ENCODE measurements at regions not wholly inside any gene's neighbourhood (a gene's known extent, or its start where the extent isn't known, plus 50 kb on each side); places are given as distances from the start of the nearest gene placed in this dataset.

DNA sequence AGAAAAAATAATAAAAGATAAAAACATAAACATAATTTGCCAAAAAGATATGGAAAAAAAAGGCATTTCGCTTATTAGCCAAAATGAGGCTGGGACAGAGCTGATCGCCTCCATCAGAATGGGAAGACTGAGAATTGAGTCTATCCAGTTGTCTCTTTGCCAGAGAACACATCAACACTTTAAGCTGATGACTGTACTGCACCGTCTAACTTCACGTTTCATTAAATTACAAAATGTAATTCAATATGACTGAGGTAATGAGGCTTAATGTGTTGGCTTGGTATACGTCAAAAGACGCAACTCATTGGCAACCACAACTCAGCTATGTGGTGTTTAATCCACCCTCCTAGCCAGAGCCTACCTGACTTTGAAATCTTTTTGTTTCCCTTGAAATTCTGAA lies 462.7 kb upstream of the CD180 start:
- no peaks in the 10 kb centered on the region for H3K9me3 ChIP-seq
- no peaks in the 10 kb centered on the region for H3K4me1 ChIP-seq
- H3K27me3 ChIP-seq: no peaks in the 10 kb centered on the region
- H3K27ac ChIP-seq: no peak overlapping the region
- H3K4me3 ChIP-seq: no peak overlapping the region
- no peak for DNase-seq (ENCODE audit: low spot score)
- no peaks in the 10 kb centered on the region for H3K36me3 ChIP-seq
- TF ChIP-seq, protein P1, sequence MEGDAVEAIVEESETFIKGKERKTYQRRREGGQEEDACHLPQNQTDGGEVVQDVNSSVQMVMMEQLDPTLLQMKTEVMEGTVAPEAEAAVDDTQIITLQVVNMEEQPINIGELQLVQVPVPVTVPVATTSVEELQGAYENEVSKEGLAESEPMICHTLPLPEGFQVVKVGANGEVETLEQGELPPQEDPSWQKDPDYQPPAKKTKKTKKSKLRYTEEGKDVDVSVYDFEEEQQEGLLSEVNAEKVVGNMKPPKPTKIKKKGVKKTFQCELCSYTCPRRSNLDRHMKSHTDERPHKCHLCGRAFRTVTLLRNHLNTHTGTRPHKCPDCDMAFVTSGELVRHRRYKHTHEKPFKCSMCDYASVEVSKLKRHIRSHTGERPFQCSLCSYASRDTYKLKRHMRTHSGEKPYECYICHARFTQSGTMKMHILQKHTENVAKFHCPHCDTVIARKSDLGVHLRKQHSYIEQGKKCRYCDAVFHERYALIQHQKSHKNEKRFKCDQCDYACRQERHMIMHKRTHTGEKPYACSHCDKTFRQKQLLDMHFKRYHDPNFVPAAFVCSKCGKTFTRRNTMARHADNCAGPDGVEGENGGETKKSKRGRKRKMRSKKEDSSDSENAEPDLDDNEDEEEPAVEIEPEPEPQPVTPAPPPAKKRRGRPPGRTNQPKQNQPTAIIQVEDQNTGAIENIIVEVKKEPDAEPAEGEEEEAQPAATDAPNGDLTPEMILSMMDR (IDR thresholded peaks at IDR 0.05): no peak

DNA sequence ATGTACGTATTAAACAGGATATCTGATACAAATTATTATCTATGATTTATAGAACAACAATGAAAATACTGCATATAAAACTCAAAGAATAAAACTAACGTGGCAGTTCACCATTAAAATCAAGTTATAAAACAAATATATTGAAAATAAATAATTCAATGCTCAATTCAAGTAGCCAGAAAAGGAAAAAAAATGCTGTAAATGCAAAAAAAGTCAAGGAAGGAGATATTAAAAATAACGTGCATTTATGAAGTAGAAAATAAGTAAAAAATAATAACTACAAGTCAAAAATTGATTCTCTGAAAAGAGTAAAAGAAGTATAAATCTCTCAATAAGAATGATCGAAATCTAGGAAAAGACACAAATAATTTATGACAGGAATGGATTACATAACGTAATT lies 460.5 kb upstream of the CD180 start:
- Histone ChIP-seq H3K27ac (no peak overlapping the region), H3K9me3 (no peaks in the 10 kb centered on the region), H3K27me3 (no peaks in the 10 kb centered on the region), H3K36me3 (no peaks in the 10 kb centered on the region), H3K4me3 (no peak overlapping the region), H3K4me1 (no peaks in the 10 kb centered on the region)
- no peak for DNase-seq (ENCODE audit: low spot score)
- TF ChIP-seq, protein P1 (IDR thresholded peaks at IDR 0.05): no peak

DNA sequence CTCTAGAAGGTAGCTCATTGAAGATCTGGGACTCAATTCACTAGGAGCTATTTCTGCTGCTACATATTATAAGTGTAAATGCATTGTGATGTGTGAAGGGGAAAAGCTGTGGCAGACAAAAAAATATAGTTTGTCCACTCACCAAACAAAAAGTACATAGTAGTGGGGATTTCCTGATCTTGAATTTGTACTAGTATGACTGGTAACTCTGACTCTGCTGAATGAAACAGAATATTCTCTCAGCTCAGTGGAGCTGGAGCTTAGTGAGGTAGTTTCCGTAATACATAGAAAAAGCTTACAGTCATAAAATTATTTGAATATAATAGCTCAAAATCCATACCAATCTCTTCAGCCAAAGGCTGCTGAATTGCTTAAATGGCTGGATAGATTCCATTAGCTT lies 455.6 kb upstream of the CD180 start:
- Histone ChIP-seq H3K27me3 (no peaks in the 10 kb centered on the region), H3K4me1 (peaks cover 0 to 21% of the 10 kb centered on the region in 2 donors), H3K4me3 (no peak overlapping the region), H3K27ac (no peak overlapping the region), H3K36me3 (no peaks in the 10 kb centered on the region), H3K9me3 (no peaks in the 10 kb centered on the region)
- TF ChIP-seq, protein P1 (IDR thresholded peaks at IDR 0.05): no peak
- DNase-seq (ENCODE audit: low spot score): no peak

DNA sequence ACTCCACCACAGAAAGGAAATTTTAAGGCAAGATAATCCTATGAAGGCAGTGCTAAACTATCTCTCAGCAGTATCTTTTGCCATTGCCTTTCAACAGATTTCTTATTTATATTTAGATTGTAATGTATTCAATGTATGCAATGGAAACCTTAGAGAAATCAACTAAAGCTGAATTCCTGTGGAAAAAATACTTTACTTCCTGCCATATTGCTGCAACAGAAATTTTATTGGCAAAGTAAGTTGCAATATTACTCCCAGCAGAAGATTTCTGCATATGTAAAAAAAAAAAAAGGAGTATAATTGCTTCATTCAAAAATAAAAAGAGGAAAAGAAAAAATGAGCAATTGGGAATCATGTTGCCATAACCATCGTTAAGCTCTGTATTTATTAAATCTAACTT lies 454.6 kb upstream of the CD180 start:
- H3K4me1 ChIP-seq: peaks cover 0 to 21% of the 10 kb centered on the region in 2 donors
- no peaks in the 10 kb centered on the region for H3K27me3 ChIP-seq
- H3K27ac ChIP-seq: no peak overlapping the region
- no peak for DNase-seq (ENCODE audit: low spot score)
- TF ChIP-seq, protein P1 (IDR thresholded peaks at IDR 0.05): no peak
- H3K4me3 ChIP-seq: no peak overlapping the region
- no peaks in the 10 kb centered on the region for H3K36me3 ChIP-seq
- H3K9me3 ChIP-seq: no peaks in the 10 kb centered on the region

DNA sequence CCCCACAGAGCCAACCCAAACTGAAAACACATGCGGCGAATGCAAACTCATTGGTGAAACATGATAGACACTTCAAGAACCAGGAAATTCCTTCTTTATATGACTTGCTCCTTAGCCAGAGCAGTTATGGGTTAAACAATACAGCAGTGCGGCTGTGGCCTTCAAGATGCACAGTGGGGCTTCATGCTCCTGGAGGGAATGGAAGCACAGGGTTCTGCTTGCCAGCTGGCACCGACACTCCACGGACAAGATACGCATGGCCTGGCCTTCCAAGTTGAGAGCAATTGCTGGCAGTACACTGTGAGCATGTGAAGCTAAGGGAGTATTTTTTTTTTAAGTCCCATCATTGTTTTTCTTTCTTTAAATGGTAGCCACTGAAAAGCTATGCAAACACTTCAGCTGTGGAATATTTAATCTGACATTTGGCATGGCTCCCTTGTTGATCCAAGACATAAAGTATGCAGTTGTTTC lies 451.6 kb upstream of the CD180 start:
- DNase-seq (ENCODE audit: low spot score): peak; percentile 79
- peak overlapping the region; percentile 48 to 64 for H3K27ac ChIP-seq
- peaks cover 0 to 21% of the 10 kb centered on the region in 2 donors for H3K4me1 ChIP-seq
- no peak overlapping the region for H3K4me3 ChIP-seq
- peaks cover 0 to 8% of the 10 kb centered on the region in 2 donors for H3K9me3 ChIP-seq
- H3K36me3 ChIP-seq: no peaks in the 10 kb centered on the region
- H3K27me3 ChIP-seq: no peaks in the 10 kb centered on the region
- TF ChIP-seq, protein P1 (IDR thresholded peaks at IDR 0.05): no peak

DNA sequence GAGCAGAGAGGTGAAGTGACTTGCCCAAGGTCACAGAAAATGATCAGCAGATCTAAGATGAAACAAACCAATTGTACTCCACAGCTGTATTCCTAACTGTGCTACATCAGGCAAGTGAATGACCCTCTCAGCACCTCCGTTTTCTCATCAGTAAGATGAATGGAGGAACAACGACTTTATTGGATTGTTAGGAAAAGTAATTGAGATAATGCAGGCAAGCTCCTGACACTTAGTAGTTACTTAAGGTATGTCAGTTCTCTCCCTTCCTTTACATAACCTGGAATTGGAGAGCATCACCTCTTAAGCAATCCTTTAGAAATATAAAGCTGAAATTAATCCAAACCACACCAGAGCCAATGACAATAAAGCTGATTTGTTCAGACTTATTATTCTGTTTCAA lies 451.2 kb upstream of the CD180 start:
- Histone ChIP-seq H3K4me3 (no peak overlapping the region), H3K27me3 (no peaks in the 10 kb centered on the region), H3K36me3 (no peaks in the 10 kb centered on the region), H3K27ac (peak overlapping the region; percentile 48 to 64), H3K4me1 (peaks cover 0 to 21% of the 10 kb centered on the region in 2 donors), H3K9me3 (peaks cover 0 to 8% of the 10 kb centered on the region in 2 donors)
- DNase-seq (ENCODE audit: low spot score): no peak
- TF ChIP-seq, protein P1 (IDR thresholded peaks at IDR 0.05): no peak

All from right atrium auricular region (tissue), 2 donors.